Fibroblast of skin of left quadriceps (primary cell): ENCODE measurements at regions not wholly inside any gene's neighbourhood (a gene's known extent, or its start where the extent isn't known, plus 50 kb on each side); places are given as distances from the start of the nearest gene placed in this dataset.
A peak's percentile ranks its signal among the peaks of the same experiment; 100 is the strongest.

Experiments used
- DNase-seq, 2 experiments: peaks; one replicate each; pipeline ENCODE4 v3.0.0-alpha.2; 2013; ENCODE audit warnings: low read depth in 2 of 2

GRCh38 chr20:11564491-11564890 is 353.2 kb upstream of the BTBD3 start:
- no peak for DNase-seq

DNA sequence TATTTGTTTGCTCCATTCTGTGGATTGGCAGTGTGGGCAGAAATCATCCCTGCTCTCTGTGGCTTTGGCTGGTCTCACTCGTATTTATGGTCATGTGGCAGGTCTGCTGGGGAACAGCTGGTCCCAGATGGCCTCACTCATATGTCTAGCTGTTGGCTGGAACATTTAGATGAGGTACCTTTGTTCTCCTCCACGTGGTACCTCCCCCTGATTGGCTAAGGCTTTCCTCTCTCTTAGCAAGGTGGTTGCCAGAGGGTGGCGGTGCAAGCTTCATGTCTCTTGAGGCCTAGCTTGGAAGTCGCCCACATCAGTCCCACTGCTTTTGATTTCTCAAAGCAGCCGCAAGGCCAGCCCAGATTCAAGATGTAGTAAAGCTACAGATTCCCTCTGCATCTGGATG is 348.5 kb upstream of the BTBD3 start:
- no peak for DNase-seq

DNA sequence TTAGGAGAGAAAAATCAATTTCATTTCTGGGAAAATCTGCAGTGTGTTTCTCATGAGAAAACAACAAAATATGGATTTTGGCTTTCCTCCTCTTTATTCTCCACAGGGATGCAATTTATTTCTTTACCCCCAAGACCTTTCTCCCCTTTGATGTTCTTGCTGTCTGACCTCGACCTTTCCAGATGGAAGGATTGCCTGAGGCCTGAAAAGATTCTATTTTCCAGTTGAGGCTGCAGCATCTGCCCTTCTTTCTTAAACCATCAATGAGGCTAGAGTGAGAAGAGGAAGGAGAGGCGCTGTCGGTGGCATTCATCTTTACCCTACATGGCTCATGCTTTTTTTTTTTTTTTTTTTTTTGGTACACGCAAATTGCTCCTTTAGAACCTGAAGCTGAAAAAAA is 344.2 kb upstream of the BTBD3 start:
- no peak for DNase-seq

DNA sequence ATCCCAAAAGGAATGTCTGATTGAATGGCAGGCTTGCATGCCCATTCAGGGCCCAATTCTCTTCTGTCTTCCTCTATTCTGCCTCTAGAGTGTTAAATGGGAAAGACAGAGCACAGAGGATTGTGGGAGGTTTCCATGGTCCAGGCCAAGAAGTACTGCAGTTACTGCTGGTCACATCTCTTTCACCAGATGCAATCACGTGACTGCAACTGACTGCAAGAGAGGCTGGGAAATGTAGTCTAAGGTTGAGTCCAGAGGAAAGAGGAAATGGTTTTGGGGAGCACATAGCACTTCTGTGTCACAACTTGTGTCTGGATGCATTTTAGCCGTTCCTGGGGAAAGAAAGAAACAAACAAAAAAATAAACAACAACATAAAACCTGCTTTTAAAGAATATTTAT is 336.4 kb upstream of the BTBD3 start:
- no peak for DNase-seq

DNA sequence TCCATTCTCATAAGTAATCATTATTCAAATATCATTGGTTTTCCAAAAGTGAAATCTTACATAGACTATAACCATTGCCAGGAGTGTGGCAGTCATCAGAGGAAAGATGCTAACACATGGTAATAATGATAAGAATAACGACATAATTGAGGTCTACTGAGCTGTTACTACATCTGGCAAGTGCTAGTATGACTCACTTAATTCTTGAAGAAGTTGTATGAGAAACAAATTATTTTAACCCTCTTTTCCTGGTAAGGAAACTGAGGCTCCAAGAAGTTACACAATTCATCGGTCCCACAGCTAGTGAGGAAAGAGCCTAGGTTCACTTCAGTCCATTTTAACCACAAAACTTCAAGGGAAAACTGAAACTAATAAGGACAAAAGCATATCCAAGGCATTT is 335.6 kb upstream of the BTBD3 start:
- DNase-seq: peak; percentile 60 to 64

DNA sequence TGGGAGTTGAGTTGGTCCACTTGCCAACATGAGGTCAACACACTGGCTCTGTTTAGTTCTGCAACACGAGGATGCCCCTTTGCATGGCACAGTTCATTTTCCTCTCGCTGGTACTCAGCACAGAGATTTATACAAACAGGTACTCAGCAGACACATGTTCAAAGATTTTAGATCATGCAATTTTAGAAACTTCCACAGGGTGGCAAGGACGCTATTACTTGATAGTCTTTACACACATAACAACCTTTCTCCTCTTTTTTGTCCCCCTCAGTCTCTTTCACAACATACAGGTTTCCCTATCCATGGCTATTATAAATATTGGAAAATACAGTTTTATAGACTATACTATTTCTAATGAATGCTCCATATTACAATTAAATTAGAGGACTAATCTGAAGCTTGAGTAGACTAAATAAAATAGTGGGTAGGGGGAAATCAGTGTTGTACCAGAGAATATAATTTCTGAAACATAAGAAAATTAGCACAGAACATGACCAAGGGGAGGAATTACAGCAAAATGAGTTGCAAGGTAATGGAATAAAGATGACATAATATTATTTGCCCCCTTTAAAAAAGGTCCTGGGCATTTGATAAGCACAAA is 331.8 kb upstream of the BTBD3 start:
- DNase-seq: peak; percentile 3 to 5

- DNase-seq: no peak
Observed at GRCh38 chr20:11588875-11589274, 328.8 kb upstream of the BTBD3 start.

- DNase-seq: no peak
Observed at GRCh38 chr20:11591965-11592364, 325.7 kb upstream of the BTBD3 start.

DNA sequence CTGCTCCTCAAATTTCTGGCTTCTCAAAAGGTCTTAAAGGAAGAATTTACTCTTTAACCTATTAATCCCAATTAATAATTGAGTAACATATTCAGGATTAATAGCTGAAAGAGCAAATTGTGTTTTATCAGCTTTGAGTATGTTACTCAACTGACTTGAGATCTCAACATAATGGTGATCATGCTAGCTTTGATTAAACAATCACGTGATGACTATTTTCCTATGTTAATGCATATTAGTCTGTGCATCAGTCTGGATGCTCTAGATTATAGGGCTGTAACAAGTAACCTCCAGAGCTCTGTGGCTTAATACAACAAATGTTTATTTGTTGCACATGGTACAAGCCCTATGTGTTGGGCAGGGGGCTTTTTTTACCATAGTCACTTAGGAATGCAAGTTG is 313.4 kb upstream of the BTBD3 start:
- DNase-seq: no peak

DNA sequence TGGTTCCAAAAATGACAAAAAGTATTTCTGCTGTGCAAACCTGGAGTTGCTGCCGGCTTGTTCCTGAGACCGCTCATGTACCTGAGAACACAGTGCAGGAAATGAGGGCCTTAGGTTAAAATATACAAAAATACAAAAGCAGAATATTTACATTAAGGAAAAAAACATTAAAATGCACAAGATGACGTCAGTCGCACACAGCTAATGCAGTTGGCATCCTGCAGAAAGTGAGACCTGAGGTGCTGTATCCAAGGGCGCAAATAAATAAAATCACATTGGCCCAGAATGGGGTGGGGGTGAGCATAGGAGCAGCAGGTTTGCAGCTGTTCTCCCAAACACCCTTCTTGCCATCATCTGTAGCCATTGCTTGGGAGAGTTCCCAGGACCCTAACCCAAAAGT is 310.6 kb upstream of the BTBD3 start:
- no peak for DNase-seq

DNA sequence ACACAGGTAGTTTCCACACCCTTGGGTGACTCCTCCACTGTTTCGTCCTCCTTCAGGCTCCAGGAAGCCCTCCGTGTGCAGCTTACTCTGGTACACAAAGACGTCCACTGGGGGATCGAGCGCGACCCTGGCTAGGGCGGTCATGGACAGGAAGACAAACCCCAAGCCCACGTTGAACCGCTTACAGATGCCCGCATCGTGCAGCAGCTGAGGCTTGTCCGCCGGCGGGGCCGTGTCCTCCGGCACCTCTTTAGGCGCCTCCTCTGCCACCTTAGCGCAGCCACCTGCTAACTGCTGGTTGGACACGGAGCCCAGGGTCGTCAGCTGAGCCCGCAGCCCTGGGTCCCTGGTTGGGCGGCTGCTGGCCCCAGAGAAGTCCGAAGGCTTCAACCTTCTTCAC is 309.0 kb upstream of the BTBD3 start:
- no peak for DNase-seq

DNA sequence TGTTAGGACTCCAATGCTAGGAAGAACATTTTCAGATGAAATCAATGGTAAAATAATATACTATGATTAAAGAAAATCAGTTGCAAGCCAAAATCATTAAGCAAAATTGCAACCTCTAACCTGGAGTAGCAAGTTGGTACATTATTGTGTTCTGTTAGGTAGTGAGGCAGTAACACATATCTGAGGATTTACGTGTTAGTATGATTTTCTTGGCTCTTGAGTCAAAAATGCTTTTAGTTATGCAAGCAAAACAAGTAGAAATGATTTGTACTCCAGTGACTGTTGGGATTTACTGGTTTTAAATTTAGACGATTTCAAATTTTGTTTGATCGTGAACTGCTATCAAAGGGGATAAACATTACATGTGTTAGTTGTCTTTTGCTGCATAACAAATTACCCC is 293.0 kb upstream of the BTBD3 start:
- no peak for DNase-seq

GRCh38 chr20:11626551-11626950 is 291.1 kb upstream of the BTBD3 start:
- no peak for DNase-seq

DNA sequence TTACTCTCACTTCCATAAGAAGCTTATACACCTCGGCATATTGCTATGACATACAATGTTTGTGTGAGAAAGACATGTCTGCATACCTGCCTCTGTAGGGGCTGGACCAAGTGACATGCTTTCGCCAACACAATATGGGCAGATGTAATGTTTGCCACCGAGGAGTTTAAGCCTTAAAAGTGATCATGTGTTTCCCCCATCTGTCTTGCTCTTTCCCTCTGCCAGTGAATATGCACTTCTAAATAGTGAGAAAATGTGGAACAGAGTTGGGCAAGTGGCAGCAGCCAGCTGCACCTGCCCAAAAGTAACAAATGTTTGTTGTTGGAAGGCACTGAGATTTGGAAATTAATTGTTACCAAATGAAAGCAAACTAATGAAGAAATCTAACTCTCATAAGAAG is 274.8 kb upstream of the BTBD3 start:
- no peak for DNase-seq

GRCh38 chr20:11646359-11646758 is 271.3 kb upstream of the BTBD3 start:
- no peak for DNase-seq

GRCh38 chr20:11650566-11650965 is 267.1 kb upstream of the BTBD3 start:
- no peak for DNase-seq

- DNase-seq: no peak
Observed at GRCh38 chr20:11651138-11651537, 266.6 kb upstream of the BTBD3 start.

GRCh38 chr20:11651647-11652046 is 266.0 kb upstream of the BTBD3 start:
- no peak for DNase-seq

DNA sequence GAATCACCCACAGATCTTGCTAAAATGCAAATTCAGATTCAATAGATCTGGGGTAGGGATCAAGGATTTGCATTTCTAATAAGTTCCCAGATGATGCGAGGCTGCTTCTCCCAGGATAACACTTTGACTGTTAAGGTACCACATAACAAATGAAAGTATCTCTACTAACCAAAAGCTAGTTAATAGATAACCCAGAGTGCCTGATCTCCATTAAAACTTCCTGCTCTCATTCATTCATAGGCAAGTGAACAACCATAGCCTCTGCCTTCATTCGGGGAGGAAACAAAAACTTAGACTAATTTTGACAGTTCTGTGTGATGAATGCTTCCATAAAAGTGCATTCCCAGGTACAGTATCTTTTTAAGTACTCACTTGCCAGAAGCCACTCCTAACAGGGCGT is 265.6 kb upstream of the BTBD3 start:
- DNase-seq: no peak

DNA sequence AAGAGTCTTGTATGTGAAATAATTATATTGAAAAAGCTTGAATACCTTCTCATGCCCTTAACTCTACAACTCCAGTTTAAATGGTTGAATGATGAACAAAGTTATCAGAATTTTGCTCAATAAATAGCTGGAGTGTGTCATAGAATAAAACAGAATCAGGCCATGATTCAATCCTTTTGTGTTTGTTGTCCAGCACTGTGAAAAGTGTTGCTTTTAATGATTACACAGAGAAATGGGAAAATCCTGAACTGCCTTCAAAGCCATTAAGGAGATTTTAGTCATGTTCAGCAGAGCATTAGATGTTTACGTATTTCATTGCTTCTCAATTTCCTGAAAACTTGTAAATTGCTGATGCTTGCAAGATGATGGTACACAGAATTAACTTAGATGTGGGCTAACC is 262.9 kb upstream of the BTBD3 start:
- DNase-seq: no peak

- DNase-seq: no peak
Observed at GRCh38 chr20:11660673-11661072, 257.0 kb upstream of the BTBD3 start.

- DNase-seq: no peak
Observed at GRCh38 chr20:11671015-11671511, 246.6 kb upstream of the BTBD3 start.

- no peak for DNase-seq
Observed at GRCh38 chr20:11672959-11673358, 244.7 kb upstream of the BTBD3 start.

DNA sequence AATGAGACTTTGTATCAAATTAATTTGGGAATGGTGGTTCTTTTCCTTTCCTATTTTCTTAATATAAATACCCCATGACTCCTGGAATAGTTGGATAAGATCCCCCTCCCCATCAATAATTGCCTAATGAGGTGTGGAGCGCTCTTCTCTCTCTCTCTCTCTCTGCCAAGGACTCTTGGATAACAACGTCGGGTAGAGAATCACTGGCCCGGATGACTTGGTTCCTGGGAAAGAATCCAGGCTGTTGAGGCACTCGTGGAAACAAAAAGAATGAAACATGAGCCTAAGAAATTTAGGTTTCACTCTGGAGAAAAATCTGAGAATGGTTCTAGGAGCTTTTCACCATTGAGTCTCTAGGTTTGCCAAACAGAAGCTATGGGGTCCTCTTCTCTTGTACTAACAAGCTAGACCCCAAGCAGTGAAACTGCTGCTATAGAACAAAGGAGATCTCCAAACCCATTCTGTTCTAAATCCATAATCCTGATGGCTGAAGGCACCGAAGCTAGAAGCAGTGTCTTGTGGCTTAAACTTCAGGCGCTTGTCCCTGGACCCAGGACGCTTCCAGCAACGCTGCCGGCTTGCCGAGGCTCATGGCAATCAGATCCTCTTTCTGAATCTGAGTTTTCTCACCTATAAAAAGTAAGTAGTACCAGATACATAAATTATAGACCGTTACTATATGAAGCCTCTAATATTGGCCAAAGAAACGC is 241.6 kb upstream of the BTBD3 start:
- DNase-seq: no peak
